Activated B cell treated with CpG ODN at 0.5 μM for 24 hours (primary cell): ENCODE measurements at regions not wholly inside any gene's neighbourhood (a gene's known extent, or its start where the extent isn't known, plus 50 kb on each side); places are given as distances from the start of the nearest gene placed in this dataset.
"Not testable (repeated sequence)": the region's sequence is repeated elsewhere in the genome, so short reads cannot be mapped to it uniquely, and the experiment has no call there.

ENCODE experiments used
- ATAC-seq: fragments of 200-7000 bp; cut with Tn5 transposase; one replicate; pipeline ENCODE4 v1.10.0; 2021; ENCODE audit warnings: low read depth, mild to moderate bottlenecking, moderate library complexity
- CTCF ChIA-PET: fragments of 350-600 bp; sonication (Branson Sonifier 250); formaldehyde crosslinking; loops from one replicate; lab custom pipeline; 2021; ENCODE audit warnings: antibody characterized with exemption; lab: Charles Lee
- POLR2A ChIA-PET: fragments of 350-600 bp; sonication (Branson Sonifier 250); formaldehyde crosslinking; loops from one replicate; lab custom pipeline; 2021; ENCODE audit warnings: antibody characterized with exemption; lab: Charles Lee
- DNase-seq: peaks from one replicate; pipeline ENCODE4 v3.0.0; 2022
- H3K27ac Mint-ChIP-seq: one replicate; pipeline ENCODE4 v1.8.0; 2020; ENCODE audit warnings: mixed read lengths
- H3K27me3 Mint-ChIP-seq: one replicate; pipeline ENCODE4 v1.8.0; 2021; ENCODE audit warnings: mixed read lengths
- H3K36me3 Mint-ChIP-seq: one replicate; pipeline ENCODE4 v1.8.0; 2021; ENCODE audit warnings: low read depth, mixed read lengths
- H3K4me1 Mint-ChIP-seq: one replicate; pipeline ENCODE4 v1.8.0; 2021; ENCODE audit warnings: mixed read lengths
- H3K4me3 Mint-ChIP-seq: one replicate; pipeline ENCODE4 v1.8.0; 2020; ENCODE audit warnings: mild to moderate bottlenecking, mixed read lengths
- H3K9me3 Mint-ChIP-seq: one replicate; pipeline ENCODE4 v1.8.0; 2020; ENCODE audit warnings: mixed read lengths
- intact Hi-C: fragments of 100-400 bp; cut with micrococcal nuclease; formaldehyde crosslinking; loops from one replicate; pipeline ENCODE4 v1.15.1; 2024
- TF ChIP-seq, protein P1 (sequence below): fragments of 200-600 bp; IDR thresholded peaks from one replicate; pipeline ENCODE4 v1.8.0; 2022; ENCODE audit warnings: antibody characterized with exemption, mild to moderate bottlenecking

DNA sequence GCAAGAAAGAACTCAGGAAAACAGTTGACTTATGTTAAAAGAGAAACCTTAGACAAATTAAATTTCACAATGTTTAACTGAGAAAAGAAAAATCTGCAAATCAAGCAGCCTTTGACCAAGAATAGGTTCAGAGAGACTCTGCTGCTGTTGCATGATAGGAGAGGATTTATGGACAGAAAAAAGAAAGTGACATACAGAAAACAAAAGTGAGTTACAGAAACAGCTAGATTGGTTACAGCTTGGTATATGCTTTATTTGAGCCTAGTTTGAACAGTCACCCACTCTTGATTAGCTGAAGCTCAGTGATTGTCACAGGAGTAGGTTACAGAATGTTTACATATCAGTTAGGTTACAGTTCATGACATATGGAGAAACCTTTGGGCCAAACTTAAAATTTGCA is 258.2 kb upstream of the SPOPL start:
- ChIA-PET CTCF (no interaction called here), POLR2A (no interaction called here)
- ATAC-seq (no peak), DNase-seq (no peak)
- H3K27ac Mint-ChIP-seq: no peak overlapping the region
- TF ChIP-seq, protein P1, sequence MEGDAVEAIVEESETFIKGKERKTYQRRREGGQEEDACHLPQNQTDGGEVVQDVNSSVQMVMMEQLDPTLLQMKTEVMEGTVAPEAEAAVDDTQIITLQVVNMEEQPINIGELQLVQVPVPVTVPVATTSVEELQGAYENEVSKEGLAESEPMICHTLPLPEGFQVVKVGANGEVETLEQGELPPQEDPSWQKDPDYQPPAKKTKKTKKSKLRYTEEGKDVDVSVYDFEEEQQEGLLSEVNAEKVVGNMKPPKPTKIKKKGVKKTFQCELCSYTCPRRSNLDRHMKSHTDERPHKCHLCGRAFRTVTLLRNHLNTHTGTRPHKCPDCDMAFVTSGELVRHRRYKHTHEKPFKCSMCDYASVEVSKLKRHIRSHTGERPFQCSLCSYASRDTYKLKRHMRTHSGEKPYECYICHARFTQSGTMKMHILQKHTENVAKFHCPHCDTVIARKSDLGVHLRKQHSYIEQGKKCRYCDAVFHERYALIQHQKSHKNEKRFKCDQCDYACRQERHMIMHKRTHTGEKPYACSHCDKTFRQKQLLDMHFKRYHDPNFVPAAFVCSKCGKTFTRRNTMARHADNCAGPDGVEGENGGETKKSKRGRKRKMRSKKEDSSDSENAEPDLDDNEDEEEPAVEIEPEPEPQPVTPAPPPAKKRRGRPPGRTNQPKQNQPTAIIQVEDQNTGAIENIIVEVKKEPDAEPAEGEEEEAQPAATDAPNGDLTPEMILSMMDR: no peak
- no peaks in the 10 kb centered on the region for H3K9me3 Mint-ChIP-seq
- H3K36me3 Mint-ChIP-seq: no peaks in the 10 kb centered on the region
- H3K27me3 Mint-ChIP-seq: no peaks in the 10 kb centered on the region
- no peaks in the 10 kb centered on the region for H3K4me1 Mint-ChIP-seq
- intact Hi-C loops: no loop called here
- H3K4me3 Mint-ChIP-seq: no peak overlapping the region

DNA sequence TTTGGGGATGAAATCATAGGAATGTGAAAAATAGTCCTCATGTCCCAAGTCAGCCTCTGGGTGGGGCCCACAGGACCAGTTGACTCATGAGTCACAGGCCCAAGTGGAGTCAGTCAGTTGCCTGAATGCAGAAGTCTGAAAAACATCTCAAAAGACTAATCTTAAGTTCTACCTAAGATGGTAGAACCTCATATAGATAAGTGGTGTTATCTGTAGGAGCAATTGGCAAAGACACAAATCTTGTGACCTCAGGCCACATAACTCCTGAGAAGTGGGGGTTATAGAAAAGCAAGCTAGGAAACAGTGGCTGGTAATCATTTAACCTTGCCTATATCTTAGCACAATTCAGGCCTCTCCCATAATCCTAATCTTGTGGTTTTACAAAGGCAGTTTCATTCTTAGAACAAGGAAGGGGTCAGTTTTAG is 257.1 kb upstream of the SPOPL start:
- Mint-ChIP-seq H3K27me3 (no peaks in the 10 kb centered on the region), H3K4me3 (no peak overlapping the region), H3K9me3 (no peaks in the 10 kb centered on the region), H3K4me1 (no peaks in the 10 kb centered on the region), H3K36me3 (no peaks in the 10 kb centered on the region), H3K27ac (no peak overlapping the region)
- ATAC-seq (no peak), DNase-seq (no peak)
- ChIA-PET CTCF (no interaction called here), POLR2A (no interaction called here)
- TF ChIP-seq, protein P1: no peak
- intact Hi-C loops: no loop called here

DNA sequence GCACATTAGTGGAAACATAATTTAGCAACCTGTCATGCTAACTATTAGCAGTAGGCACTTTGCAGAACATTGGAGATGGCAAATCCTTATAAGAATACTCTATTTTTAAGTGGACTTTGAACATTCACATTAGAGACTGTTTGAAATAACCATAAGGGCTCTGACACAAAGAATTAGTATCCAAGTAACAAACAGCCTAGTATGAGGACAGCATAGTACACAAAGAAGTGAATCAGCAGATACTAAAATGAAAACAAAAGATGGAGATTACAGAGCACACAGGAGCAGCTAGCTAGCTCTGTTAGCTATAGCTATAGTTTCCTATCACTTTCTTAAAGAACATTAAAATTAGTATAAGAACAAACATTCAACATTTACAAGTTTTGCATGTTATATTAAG is 256.3 kb upstream of the SPOPL start:
- no peaks in the 10 kb centered on the region for H3K27me3 Mint-ChIP-seq
- no peaks in the 10 kb centered on the region for H3K36me3 Mint-ChIP-seq

DNA sequence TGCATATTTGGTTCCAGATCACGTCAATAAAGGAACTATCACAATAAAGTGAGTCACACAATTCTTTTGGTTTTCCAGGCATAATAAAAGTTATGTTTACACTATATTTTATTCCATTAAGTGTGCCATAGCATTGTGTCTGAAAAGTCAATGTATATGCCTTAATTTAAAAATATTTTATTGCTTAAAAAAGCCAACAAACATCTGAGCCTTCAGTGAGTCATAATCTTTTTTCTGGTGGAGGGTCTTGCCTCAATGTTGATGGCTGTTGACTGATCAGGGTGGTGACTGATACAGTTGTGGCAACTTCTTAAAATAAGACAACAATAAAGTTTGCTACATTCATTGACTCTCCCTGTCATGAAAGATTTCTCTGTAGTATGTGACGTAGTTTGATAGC is 254.3 kb upstream of the SPOPL start:
- Mint-ChIP-seq H3K4me1 (no peaks in the 10 kb centered on the region), H3K36me3 (no peaks in the 10 kb centered on the region), H3K27me3 (no peaks in the 10 kb centered on the region), H3K27ac (no peak overlapping the region), H3K4me3 (no peak overlapping the region), H3K9me3 (no peaks in the 10 kb centered on the region)
- TF ChIP-seq, protein P1: no peak
- intact Hi-C loops: no loop called here
- ChIA-PET POLR2A (no interaction called here), CTCF (no interaction called here)
- no peak for DNase-seq
- no peak for ATAC-seq

More for the DNA sequence above, 256.3 kb upstream of the SPOPL start:
- ChIA-PET CTCF (no interaction called here), POLR2A (no interaction called here)
- intact Hi-C loops: no loop called here
- Mint-ChIP-seq H3K27ac (no peak overlapping the region), H3K9me3 (no peaks in the 10 kb centered on the region), H3K4me3 (no peak overlapping the region), H3K4me1 (no peaks in the 10 kb centered on the region)
- DNase-seq: no peak
- ATAC-seq: no peak
- TF ChIP-seq, protein P1: no peak

DNA sequence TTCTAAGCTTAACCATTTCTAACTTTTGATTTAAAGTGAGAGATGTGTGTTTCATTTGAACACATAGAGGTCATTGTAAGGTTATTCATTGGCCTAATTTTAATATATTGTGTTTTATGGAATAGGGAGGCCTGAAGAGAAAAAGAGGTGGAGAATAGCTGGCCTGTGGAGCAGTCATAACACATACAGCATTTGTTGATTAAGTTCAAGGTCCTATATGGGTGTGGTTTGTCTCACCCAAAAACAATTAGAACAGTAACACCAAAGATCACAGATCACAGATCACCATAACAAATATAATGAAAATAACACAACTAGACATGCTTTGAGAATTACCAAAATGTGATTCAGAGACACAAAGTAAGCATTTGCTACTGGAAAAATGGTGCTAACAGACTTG is 252.4 kb upstream of the SPOPL start:
- Mint-ChIP-seq H3K27ac (no peak overlapping the region), H3K4me1 (no peaks in the 10 kb centered on the region), H3K9me3 (peaks cover under 1% of the 10 kb centered on the region), H3K27me3 (no peaks in the 10 kb centered on the region), H3K36me3 (no peaks in the 10 kb centered on the region), H3K4me3 (no peak overlapping the region)
- intact Hi-C loops: no loop called here
- TF ChIP-seq, protein P1: no peak
- no peak for DNase-seq
- ATAC-seq: no peak
- POLR2A ChIA-PET: no interaction called here
- CTCF ChIA-PET: no interaction called here

DNA sequence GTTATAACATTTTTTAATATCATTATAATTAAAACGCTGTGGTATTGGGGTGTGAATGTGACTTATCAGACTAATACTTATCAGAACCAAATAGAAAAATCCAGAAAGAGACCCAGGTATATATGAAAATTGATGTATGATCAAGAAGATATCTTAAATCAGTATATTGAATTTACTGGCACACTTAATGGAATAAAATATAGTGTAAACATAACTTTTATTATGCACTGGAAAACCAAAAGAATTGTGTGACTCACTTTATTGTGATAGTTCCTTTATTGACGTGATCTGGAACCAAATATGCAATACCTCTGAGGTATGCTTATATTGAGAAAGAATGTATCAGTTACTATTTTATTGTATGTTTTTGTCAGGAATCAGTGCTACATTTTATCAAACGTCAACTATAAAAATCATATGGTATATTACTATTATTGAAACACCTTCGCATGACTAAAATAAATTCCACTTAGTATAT is 250.7 kb upstream of the SPOPL start:
- ATAC-seq, CTCF ChIA-PET, DNase-seq, H3K36me3 Mint-ChIP-seq, H3K4me3 Mint-ChIP-seq, H3K27me3 Mint-ChIP-seq, POLR2A ChIA-PET, H3K9me3 Mint-ChIP-seq, H3K27ac Mint-ChIP-seq, intact Hi-C loops, H3K4me1 Mint-ChIP-seq: not testable (repeated sequence)
